Vagina (tissue), 2 donors: ENCODE measurements at regions not wholly inside any gene's neighbourhood (a gene's known extent, or its start where the extent isn't known, plus 50 kb on each side); places are given as distances from the start of the nearest gene placed in this dataset.

ENCODE experiments used
- POLR2A ChIP-seq, 2 donors: fragments of 450-650 bp; IDR thresholded peaks; one replicate each; pipeline ENCODE4 v1.6.1; 2017; ENCODE audit warnings: antibody characterized with exemption in 2 of 2, mild to moderate bottlenecking in 2 of 2, moderate library complexity in 2 of 2
- POLR2AphosphoS5 ChIP-seq, 2 donors: sonication (generic); formaldehyde crosslinking; IDR thresholded peaks; one replicate each; pipeline ENCODE4 v1.9.0; 2017; ENCODE audit warnings: antibody characterized with exemption in 2 of 2, mild to moderate bottlenecking in 2 of 2, low read depth in 1 of 2; ENCODE audit not compliant: insufficient read depth in 1 of 2
- TF ChIP-seq, protein P1 (sequence below), 3 experiments: fragments of 450-650 bp in 2 of 3; fragments of 200-600 bp in 1 of 3; sonication (generic) in 1 of 3; IDR thresholded peaks; one replicate each; pipeline ENCODE4 v1.5.1; 2017 to 2019; ENCODE audit warnings: antibody characterized with exemption in 3 of 3, mild to moderate bottlenecking in 2 of 3, moderate library complexity in 2 of 3

DNA sequence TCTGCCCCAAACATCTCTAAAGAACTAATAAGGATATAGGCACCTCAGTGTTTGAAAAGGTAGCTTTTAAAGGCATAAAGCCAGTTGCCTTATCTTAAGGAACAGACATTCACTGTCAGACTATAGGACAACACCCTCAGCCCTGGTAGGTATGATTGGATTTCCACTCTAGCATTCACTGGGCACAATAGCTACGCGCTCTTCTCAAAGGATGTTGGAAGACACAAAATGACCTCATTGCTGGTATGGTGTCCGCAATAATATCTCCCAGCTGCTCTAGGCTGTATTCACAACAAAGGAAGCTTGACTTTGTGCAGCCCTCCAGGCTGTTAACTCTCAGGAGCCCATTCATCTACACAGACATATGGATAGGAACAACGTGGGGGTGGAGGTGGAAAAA is 119.4 kb upstream of the CXADR start:
- TF ChIP-seq POLR2AphosphoS5 (IDR thresholded peaks at IDR 0.05; ENCODE audit: insufficient read depth in 1 of 2, low read depth in 1 of 2): no peak
- TF ChIP-seq POLR2A (IDR thresholded peaks at IDR 0.05): no peak
- TF ChIP-seq, protein P1, sequence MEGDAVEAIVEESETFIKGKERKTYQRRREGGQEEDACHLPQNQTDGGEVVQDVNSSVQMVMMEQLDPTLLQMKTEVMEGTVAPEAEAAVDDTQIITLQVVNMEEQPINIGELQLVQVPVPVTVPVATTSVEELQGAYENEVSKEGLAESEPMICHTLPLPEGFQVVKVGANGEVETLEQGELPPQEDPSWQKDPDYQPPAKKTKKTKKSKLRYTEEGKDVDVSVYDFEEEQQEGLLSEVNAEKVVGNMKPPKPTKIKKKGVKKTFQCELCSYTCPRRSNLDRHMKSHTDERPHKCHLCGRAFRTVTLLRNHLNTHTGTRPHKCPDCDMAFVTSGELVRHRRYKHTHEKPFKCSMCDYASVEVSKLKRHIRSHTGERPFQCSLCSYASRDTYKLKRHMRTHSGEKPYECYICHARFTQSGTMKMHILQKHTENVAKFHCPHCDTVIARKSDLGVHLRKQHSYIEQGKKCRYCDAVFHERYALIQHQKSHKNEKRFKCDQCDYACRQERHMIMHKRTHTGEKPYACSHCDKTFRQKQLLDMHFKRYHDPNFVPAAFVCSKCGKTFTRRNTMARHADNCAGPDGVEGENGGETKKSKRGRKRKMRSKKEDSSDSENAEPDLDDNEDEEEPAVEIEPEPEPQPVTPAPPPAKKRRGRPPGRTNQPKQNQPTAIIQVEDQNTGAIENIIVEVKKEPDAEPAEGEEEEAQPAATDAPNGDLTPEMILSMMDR (IDR thresholded peaks at IDR 0.05): no peak
